HG02678 (cell line): ENCODE measurements at regions not wholly inside any gene's neighbourhood (a gene's known extent, or its start where the extent isn't known, plus 50 kb on each side); places are given as distances from the start of the nearest gene placed in this dataset.
"Not testable (repeated sequence)": the region's sequence is repeated elsewhere in the genome, so short reads cannot be mapped to it uniquely, and the experiment has no call there.

Experiments
- ATAC-seq: cut with Tn5 transposase; IDR thresholded peaks from one replicate; pipeline ENCODE4 v1.9.1; 2021; ENCODE audit warnings: mild to moderate bottlenecking, moderate library complexity; ENCODE audit not compliant: unreplicated experiment

GRCh38 chr2:234898534-234899053 is 53.2 kb upstream of the SH3BP4 start:
- no peak for ATAC-seq

GRCh38 chr2:234888442-234888841 is 63.4 kb upstream of the SH3BP4 start:
- not testable (repeated sequence) for ATAC-seq

- ATAC-seq: no peak
Observed at GRCh38 chr2:234887195-234887594, 64.6 kb upstream of the SH3BP4 start.

- no peak for ATAC-seq
Observed at GRCh38 chr2:234885886-234886285, 65.9 kb upstream of the SH3BP4 start.

- ATAC-seq: no peak
Observed at GRCh38 chr2:234885118-234885517, 66.7 kb upstream of the SH3BP4 start.

- no peak for ATAC-seq
Observed at GRCh38 chr2:234884591-234884990, 67.2 kb upstream of the SH3BP4 start.

GRCh38 chr2:234881413-234882241 is 70.2 kb upstream of the SH3BP4 start:
- no peak for ATAC-seq

GRCh38 chr2:234880551-234881211 is 71.1 kb upstream of the SH3BP4 start:
- no peak for ATAC-seq

- no peak for ATAC-seq
Observed at GRCh38 chr2:234879671-234880455, 72.0 kb upstream of the SH3BP4 start.

- ATAC-seq: not testable (repeated sequence)
Observed at GRCh38 chr2:234876621-234877020, 75.2 kb upstream of the SH3BP4 start.

- no peak for ATAC-seq
Observed at GRCh38 chr2:234874347-234875046, 77.3 kb upstream of the SH3BP4 start.

- no peak for ATAC-seq
Observed at GRCh38 chr2:234873828-234874173, 78.0 kb upstream of the SH3BP4 start.

- no peak for ATAC-seq
Observed at GRCh38 chr2:234873103-234873827, 78.6 kb upstream of the SH3BP4 start.

- no peak for ATAC-seq
Observed at GRCh38 chr2:234869969-234870368, 81.8 kb upstream of the SH3BP4 start.

GRCh38 chr2:234869164-234869563 is 82.7 kb upstream of the SH3BP4 start:
- no peak for ATAC-seq

- no peak for ATAC-seq
Observed at GRCh38 chr2:234867882-234868285, 83.9 kb upstream of the SH3BP4 start.

- no peak for ATAC-seq
Observed at GRCh38 chr2:234865586-234865985, 86.2 kb upstream of the SH3BP4 start.

- no peak for ATAC-seq
Observed at GRCh38 chr2:234865040-234865439, 86.8 kb upstream of the SH3BP4 start.

- no peak for ATAC-seq
Observed at GRCh38 chr2:234864506-234864905, 87.3 kb upstream of the SH3BP4 start.
